Ascending aorta (tissue), 2 donors: ENCODE measurements at regions not wholly inside any gene's neighbourhood (a gene's known extent, or its start where the extent isn't known, plus 50 kb on each side); places are given as distances from the start of the nearest gene placed in this dataset.

Source experiments
- DNase-seq, 2 donors: peaks; one replicate each; pipeline ENCODE4 v3.0.0-alpha.2; 2019; ENCODE audit warnings: low spot score in 2 of 2
- H3K27ac ChIP-seq, 2 donors: fragments of 200-600 bp; sonication (generic); one replicate each; pipeline ENCODE4 v1.5.1; 2016 to 2017; ENCODE audit warnings: mild to moderate bottlenecking in 1 of 2
- H3K27me3 ChIP-seq: fragments of 200-600 bp; sonication (generic); one replicate; pipeline ENCODE4 v1.5.1; 2017
- H3K36me3 ChIP-seq, 2 donors: fragments of 200-600 bp; sonication (generic); one replicate each; pipeline ENCODE4 v1.5.1; 2016
- H3K4me1 ChIP-seq, 2 donors: fragments of 200-600 bp; sonication (generic); one replicate each; pipeline ENCODE4 v1.5.1; 2016 to 2017; ENCODE audit warnings: mild to moderate bottlenecking in 1 of 2
- H3K4me3 ChIP-seq, 2 donors: fragments of 200-600 bp; sonication (generic); one replicate each; pipeline ENCODE4 v1.5.1; 2016 to 2017; ENCODE audit warnings: mild to moderate bottlenecking in 1 of 2
- H3K9me3 ChIP-seq, 2 donors: fragments of 200-600 bp; sonication (generic); one replicate each; pipeline ENCODE4 v1.5.1; 2016
- intact Hi-C: fragments of 100-400 bp; cut with DNase I; formaldehyde crosslinking; loops from one replicate; pipeline ENCODE4 v1.15.1; 2023
- TF ChIP-seq, protein P1 (sequence below), 3 experiments: fragments of 200-600 bp in 2 of 3; fragments of 450-650 bp in 1 of 3; sonication (generic) in 2 of 3; IDR thresholded peaks; one replicate each; pipeline ENCODE4 v1.5.1; 2016 to 2019; ENCODE audit warnings: antibody characterized with exemption in 3 of 3, mild to moderate bottlenecking in 1 of 3, moderate library complexity in 1 of 3

DNA sequence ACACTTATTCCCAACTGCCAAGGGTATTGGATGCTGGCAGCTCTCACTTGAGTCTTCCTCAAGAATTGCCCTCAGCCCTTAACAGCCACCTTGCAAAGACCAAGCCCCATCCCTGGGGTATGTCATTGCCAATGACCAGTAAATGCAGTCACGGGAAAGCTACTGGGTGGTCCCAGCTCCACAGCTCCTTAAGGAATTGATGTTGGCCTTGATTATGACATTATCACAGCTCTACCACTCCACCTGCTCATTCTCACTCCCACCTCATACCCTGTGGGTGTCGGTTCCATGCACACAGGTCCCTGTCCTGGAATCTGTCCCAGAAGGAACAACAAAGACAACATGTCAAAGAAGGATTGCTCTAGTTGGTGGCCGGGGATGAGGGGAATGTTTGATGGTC is 60.5 kb upstream of the GJB5 start:
- H3K4me3 ChIP-seq = no peak overlapping the region
- intact Hi-C loops = no loop called here
- H3K27ac ChIP-seq = no peak overlapping the region
- no peaks in the 10 kb centered on the region for H3K4me1 ChIP-seq
- no peaks in the 10 kb centered on the region for H3K36me3 ChIP-seq
- TF ChIP-seq, protein P1, sequence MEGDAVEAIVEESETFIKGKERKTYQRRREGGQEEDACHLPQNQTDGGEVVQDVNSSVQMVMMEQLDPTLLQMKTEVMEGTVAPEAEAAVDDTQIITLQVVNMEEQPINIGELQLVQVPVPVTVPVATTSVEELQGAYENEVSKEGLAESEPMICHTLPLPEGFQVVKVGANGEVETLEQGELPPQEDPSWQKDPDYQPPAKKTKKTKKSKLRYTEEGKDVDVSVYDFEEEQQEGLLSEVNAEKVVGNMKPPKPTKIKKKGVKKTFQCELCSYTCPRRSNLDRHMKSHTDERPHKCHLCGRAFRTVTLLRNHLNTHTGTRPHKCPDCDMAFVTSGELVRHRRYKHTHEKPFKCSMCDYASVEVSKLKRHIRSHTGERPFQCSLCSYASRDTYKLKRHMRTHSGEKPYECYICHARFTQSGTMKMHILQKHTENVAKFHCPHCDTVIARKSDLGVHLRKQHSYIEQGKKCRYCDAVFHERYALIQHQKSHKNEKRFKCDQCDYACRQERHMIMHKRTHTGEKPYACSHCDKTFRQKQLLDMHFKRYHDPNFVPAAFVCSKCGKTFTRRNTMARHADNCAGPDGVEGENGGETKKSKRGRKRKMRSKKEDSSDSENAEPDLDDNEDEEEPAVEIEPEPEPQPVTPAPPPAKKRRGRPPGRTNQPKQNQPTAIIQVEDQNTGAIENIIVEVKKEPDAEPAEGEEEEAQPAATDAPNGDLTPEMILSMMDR (IDR thresholded peaks at IDR 0.05) = no peak
- no peak for DNase-seq
- H3K9me3 ChIP-seq = no peaks in the 10 kb centered on the region
- no peaks in the 10 kb centered on the region for H3K27me3 ChIP-seq

DNA sequence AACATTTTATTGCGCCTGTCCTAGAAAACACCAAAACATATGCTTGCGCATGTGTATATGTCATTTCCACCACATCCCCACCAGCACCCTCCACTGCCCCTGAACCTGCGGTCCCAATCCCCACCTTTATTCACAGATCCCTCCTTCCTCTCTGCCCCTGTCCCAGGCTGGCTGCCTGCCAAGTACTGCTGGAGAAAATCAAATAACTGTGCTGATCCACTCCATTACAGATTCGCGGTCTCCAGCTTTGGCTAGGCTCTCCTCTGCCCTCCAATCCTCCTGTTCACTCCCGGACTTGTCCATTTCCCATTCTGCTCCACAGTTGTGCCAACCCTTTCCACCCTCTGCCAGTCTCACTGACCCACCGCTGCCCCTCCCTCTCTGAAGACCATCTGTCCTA is 59.3 kb upstream of the GJB5 start:
- Histone ChIP-seq H3K27me3 (no peaks in the 10 kb centered on the region), H3K27ac (no peak overlapping the region), H3K36me3 (no peaks in the 10 kb centered on the region), H3K9me3 (no peaks in the 10 kb centered on the region), H3K4me1 (no peaks in the 10 kb centered on the region), H3K4me3 (no peak overlapping the region)
- peak in 1 of 2 donors; percentile 38 for DNase-seq
- TF ChIP-seq, protein P1 (IDR thresholded peaks at IDR 0.05) = no peak
- intact Hi-C loops = no loop called here

- no peaks in the 10 kb centered on the region for H3K27me3 ChIP-seq
- intact Hi-C loops = no loop called here
- DNase-seq = no peak
- no peak overlapping the region for H3K4me3 ChIP-seq
- H3K9me3 ChIP-seq = no peaks in the 10 kb centered on the region
- no peaks in the 10 kb centered on the region for H3K36me3 ChIP-seq
- no peak overlapping the region for H3K27ac ChIP-seq
- no peaks in the 10 kb centered on the region for H3K4me1 ChIP-seq
- TF ChIP-seq, protein P1 (IDR thresholded peaks at IDR 0.05) = no peak
These were observed 58.6 kb upstream of the GJB5 start for GRCh38 chr1:34696230-34696629.

- H3K27me3 ChIP-seq = no peaks in the 10 kb centered on the region
- intact Hi-C loops = no loop called here
- TF ChIP-seq, protein P1 (IDR thresholded peaks at IDR 0.05) = no peak
- no peaks in the 10 kb centered on the region for H3K4me1 ChIP-seq
- H3K9me3 ChIP-seq = no peaks in the 10 kb centered on the region
- DNase-seq = no peak
- H3K27ac ChIP-seq = no peak overlapping the region
- H3K4me3 ChIP-seq = no peak overlapping the region
- H3K36me3 ChIP-seq = no peaks in the 10 kb centered on the region
These were observed 57.9 kb upstream of the GJB5 start for GRCh38 chr1:34696981-34697380.

DNA sequence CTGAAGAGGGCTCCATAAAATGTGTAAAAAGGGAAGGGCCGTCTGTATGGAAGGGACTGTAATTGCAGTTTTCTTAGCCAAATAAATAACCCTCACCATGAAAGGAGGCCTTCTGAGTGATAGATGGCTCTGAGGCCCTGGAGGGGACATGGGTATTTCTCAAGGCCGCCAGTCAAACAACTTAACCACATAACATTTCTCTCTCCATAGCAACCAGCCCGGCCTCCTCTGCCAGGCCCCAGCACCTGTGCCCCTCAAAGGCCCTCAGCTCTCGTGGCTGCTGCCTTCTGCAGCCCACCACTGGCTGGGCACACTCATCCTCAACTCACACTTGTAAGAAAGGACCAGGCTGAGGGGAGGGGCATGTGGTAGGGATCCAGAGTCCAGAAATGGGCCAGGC is 57.0 kb upstream of the GJB5 start:
- Histone ChIP-seq H3K9me3 (no peaks in the 10 kb centered on the region), H3K27ac (no peak overlapping the region), H3K27me3 (no peaks in the 10 kb centered on the region), H3K4me3 (no peak overlapping the region), H3K4me1 (no peaks in the 10 kb centered on the region), H3K36me3 (no peaks in the 10 kb centered on the region)
- TF ChIP-seq, protein P1 (IDR thresholded peaks at IDR 0.05) = no peak
- intact Hi-C loops = no loop called here
- no peak for DNase-seq

DNA sequence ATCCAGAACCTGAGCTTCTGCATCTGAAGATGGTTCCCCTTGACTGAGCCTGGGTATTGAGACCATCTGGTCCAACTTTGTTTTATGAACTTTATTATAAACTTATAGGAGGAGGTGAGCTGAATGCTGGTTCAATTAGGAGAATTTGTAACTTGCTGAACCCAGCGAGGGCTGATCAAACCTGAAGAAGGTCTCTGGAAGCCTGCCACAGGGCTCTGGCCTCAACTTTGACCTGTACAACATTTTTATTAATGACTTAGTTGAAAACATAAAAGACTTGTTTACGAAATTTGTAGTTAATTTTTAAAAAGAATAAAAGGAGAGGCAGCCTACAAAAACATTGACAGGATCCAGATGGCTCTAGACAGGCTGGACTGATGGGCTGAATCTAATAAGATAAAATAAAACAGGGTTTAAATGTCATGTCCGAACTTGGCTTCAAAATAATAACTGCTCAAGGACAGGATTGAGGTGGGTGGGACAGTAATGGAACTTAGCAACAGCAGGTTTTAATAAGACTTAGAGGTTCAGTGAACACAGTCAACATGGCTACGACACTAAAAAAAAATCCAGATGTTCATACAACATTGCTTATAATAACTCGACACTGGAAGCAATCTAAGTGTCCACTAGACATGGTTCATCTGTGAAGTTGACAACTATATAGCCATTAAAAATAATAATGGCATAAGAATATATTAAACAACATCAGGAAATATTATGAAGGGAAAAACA is 53.4 kb upstream of the GJB5 start:
- Histone ChIP-seq H3K4me1 (no peaks in the 10 kb centered on the region), H3K27me3 (no peaks in the 10 kb centered on the region), H3K27ac (no peak overlapping the region), H3K9me3 (no peaks in the 10 kb centered on the region), H3K4me3 (no peak overlapping the region), H3K36me3 (no peaks in the 10 kb centered on the region)
- no peak for DNase-seq
- intact Hi-C loops = no loop called here
- TF ChIP-seq, protein P1 (IDR thresholded peaks at IDR 0.05) = no peak
